HFF-Myc (cell line): ENCODE measurements at regions not wholly inside any gene's neighbourhood (a gene's known extent, or its start where the extent isn't known, plus 50 kb on each side); places are given as distances from the start of the nearest gene placed in this dataset.
"Not testable (repeated sequence)": the region's sequence is repeated elsewhere in the genome, so short reads cannot be mapped to it uniquely, and the experiment has no call there.

Source experiments
- DNase-seq: peaks from one replicate; pipeline ENCODE4 v3.0.0-alpha.2; 2011; ENCODE audit warnings: low read depth; ENCODE audit errors: extremely low read depth
- H3K4me3 ChIP-seq: replicated peaks from 2 replicates; pipeline ENCODE4 v1.5.1; 2011; ENCODE audit warnings: low read depth, mild to moderate bottlenecking, control low read depth, low read length
- TF ChIP-seq, protein P1 (sequence below): IDR thresholded peaks from 2 replicates; pipeline ENCODE4 v1.5.1; 2012; ENCODE audit warnings: mild to moderate bottlenecking, low read depth, low read length, control low read depth; ENCODE audit errors: missing control alignments

GRCh38 chr10:124245191-124245590 lies 151.8 kb upstream of the CHST15 start:
- no peak for DNase-seq
- no peak overlapping the region for H3K4me3 ChIP-seq
- TF ChIP-seq, protein P1, sequence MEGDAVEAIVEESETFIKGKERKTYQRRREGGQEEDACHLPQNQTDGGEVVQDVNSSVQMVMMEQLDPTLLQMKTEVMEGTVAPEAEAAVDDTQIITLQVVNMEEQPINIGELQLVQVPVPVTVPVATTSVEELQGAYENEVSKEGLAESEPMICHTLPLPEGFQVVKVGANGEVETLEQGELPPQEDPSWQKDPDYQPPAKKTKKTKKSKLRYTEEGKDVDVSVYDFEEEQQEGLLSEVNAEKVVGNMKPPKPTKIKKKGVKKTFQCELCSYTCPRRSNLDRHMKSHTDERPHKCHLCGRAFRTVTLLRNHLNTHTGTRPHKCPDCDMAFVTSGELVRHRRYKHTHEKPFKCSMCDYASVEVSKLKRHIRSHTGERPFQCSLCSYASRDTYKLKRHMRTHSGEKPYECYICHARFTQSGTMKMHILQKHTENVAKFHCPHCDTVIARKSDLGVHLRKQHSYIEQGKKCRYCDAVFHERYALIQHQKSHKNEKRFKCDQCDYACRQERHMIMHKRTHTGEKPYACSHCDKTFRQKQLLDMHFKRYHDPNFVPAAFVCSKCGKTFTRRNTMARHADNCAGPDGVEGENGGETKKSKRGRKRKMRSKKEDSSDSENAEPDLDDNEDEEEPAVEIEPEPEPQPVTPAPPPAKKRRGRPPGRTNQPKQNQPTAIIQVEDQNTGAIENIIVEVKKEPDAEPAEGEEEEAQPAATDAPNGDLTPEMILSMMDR, result no peak

GRCh38 chr10:124244256-124244877 lies 151.0 kb upstream of the CHST15 start:
- no peak overlapping the region for H3K4me3 ChIP-seq
- TF ChIP-seq, protein P1, result no peak
- no peak for DNase-seq

- H3K4me3 ChIP-seq, result no peak overlapping the region
- TF ChIP-seq, protein P1, result no peak
- DNase-seq, result no peak
These were observed 150.3 kb upstream of the CHST15 start for GRCh38 chr10:124243702-124244121.

GRCh38 chr10:124242791-124243190 lies 149.4 kb upstream of the CHST15 start:
- H3K4me3 ChIP-seq, result no peak overlapping the region
- DNase-seq, result no peak
- TF ChIP-seq, protein P1, result no peak

DNA sequence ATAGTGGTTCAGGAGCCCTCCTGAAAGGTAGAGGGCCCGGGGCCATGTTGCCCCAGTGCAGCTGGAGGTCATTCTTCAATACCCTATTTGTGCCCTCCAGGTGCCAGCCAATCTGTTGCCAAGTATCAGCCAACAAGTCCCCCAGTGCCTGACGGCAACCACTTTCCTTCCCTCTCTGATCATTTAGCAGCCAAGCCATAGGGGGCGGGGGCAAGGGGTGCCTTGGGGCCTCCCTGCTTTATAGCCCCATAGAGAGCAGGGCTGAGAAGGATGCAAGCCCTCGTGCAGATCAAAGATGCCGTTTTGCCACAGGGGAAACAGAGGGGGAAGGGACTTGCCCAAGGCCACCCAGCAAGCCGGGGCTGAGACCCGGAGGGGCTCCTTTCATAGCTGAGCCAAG lies 149.0 kb upstream of the CHST15 start:
- DNase-seq, result no peak
- TF ChIP-seq, protein P1, result no peak
- H3K4me3 ChIP-seq, result no peak overlapping the region

DNA sequence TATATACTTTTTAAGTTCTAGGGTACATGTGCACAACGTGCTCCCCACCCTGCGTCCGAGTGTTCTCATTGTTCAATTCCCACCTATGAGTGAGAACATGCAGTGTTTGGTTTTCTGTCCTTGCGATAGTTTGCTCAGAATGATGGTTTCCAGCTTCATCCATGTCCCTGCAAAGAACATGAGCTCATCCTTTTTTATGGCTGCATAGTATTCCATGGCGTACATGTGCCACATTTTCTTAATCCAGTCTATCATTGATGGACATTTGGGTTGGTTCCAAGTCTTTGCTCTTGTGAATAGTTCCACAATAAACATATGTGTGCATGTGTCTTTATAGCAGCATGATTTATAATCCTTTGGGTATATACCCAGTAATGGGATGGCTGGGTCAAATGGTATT lies 148.1 kb upstream of the CHST15 start:
- H3K4me3 ChIP-seq, result not testable (repeated sequence)

DNA sequence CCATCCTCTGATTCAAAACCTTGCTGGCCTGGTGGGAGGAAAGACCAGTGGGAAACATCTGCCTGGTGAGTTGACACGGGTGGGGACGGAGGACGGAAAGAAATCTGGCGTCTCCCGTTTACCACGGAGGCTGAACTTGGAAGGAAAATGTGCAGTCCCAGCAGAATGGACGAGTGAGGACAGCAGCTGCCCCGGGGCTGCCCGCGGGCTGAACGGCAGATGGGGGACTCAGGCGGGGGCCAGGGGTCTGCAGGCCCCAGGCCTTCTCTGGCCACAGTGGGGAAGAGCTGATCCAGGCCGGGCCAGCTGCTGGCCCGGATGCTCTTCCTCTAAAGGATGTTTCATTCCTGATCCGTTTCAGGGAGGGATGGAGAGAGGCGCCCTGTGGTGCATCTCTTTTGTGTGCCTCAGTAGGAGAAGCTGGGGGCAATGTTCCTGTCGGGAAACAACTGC lies 147.5 kb upstream of the CHST15 start:
- TF ChIP-seq, protein P1, result no peak
- DNase-seq, result no peak
- no peak overlapping the region for H3K4me3 ChIP-seq

More for the DNA sequence above, 148.1 kb upstream of the CHST15 start:
- not testable (repeated sequence) for DNase-seq
